ENCODE measurements at regions not wholly inside any gene's neighbourhood (a gene's known extent, or its start where the extent isn't known, plus 50 kb on each side); places are given as distances from the start of the nearest gene placed in this dataset.
"Not testable (repeated sequence)": the region's sequence is repeated elsewhere in the genome, so short reads cannot be mapped to it uniquely, and the experiment has no call there.

GRCh38 chr9:105118636-105119035, 125.8 kb upstream of the SLC44A1 start:
- Mint-ChIP-seq H3K27ac (ENCODE audit: unreplicated experiment) (no peak overlapping the region), H3K36me3 (ENCODE audit: low read depth, unreplicated experiment) (no peaks in the 10 kb centered on the region), H3K27me3 (ENCODE audit: unreplicated experiment) (no peaks in the 10 kb centered on the region), H3K4me1 (ENCODE audit: unreplicated experiment) (peaks cover 15% of the 10 kb centered on the region), H3K4me3 (ENCODE audit: unreplicated experiment) (no peak overlapping the region), H3K9me3 (ENCODE audit: unreplicated experiment) (no peaks in the 10 kb centered on the region)
- DNase-seq (ENCODE audit: low spot score): no peak
- TF ChIP-seq, protein P1, sequence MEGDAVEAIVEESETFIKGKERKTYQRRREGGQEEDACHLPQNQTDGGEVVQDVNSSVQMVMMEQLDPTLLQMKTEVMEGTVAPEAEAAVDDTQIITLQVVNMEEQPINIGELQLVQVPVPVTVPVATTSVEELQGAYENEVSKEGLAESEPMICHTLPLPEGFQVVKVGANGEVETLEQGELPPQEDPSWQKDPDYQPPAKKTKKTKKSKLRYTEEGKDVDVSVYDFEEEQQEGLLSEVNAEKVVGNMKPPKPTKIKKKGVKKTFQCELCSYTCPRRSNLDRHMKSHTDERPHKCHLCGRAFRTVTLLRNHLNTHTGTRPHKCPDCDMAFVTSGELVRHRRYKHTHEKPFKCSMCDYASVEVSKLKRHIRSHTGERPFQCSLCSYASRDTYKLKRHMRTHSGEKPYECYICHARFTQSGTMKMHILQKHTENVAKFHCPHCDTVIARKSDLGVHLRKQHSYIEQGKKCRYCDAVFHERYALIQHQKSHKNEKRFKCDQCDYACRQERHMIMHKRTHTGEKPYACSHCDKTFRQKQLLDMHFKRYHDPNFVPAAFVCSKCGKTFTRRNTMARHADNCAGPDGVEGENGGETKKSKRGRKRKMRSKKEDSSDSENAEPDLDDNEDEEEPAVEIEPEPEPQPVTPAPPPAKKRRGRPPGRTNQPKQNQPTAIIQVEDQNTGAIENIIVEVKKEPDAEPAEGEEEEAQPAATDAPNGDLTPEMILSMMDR (IDR thresholded peaks at IDR 0.05; ENCODE audit: unreplicated experiment): no peak

GRCh38 chr9:105119156-105119555, 125.3 kb upstream of the SLC44A1 start:
- no peak for DNase-seq (ENCODE audit: low spot score)
- H3K27ac Mint-ChIP-seq (ENCODE audit: unreplicated experiment): no peak overlapping the region
- no peak overlapping the region for H3K4me3 Mint-ChIP-seq (ENCODE audit: unreplicated experiment)
- no peaks in the 10 kb centered on the region for H3K27me3 Mint-ChIP-seq (ENCODE audit: unreplicated experiment)
- no peaks in the 10 kb centered on the region for H3K9me3 Mint-ChIP-seq (ENCODE audit: unreplicated experiment)
- H3K4me1 Mint-ChIP-seq (ENCODE audit: unreplicated experiment): peaks cover 12% of the 10 kb centered on the region
- TF ChIP-seq, protein P1 (IDR thresholded peaks at IDR 0.05; ENCODE audit: unreplicated experiment): no peak
- H3K36me3 Mint-ChIP-seq (ENCODE audit: low read depth, unreplicated experiment): no peaks in the 10 kb centered on the region

DNA sequence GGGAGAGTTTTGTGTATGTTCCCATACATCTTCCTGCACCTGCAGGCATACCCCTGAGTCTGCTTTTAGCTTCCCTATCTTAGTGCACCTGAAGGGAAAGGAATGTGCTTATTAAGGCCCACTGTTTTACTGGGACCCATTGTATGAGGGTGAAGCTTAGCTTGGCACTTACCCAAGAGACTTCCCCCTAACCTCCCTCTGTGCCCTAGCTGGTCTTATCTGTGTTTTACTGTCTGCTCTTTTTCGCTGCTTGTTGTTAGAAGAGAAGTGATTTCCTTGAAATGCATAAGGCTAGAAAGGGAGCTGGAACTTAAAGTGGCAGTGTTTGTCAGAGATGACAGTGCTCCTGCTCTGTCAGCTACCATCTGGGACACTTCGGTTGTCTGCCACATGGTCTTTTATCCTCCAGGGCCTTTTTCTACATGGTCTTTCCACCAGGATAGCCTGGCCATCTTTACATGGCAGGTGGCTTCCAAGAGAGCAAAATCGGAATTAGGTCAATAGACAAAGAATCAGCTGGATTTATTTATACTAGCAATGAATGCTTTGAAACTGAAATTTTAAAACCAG, 122.5 kb upstream of the SLC44A1 start:
- Mint-ChIP-seq H3K36me3 (ENCODE audit: low read depth, unreplicated experiment) (no peaks in the 10 kb centered on the region), H3K9me3 (ENCODE audit: unreplicated experiment) (no peaks in the 10 kb centered on the region), H3K4me1 (ENCODE audit: unreplicated experiment) (peaks cover 20% of the 10 kb centered on the region), H3K27ac (ENCODE audit: unreplicated experiment) (no peak overlapping the region), H3K4me3 (ENCODE audit: unreplicated experiment) (no peak overlapping the region), H3K27me3 (ENCODE audit: unreplicated experiment) (peaks cover 1% of the 10 kb centered on the region)
- DNase-seq (ENCODE audit: low spot score): no peak
- TF ChIP-seq, protein P1 (IDR thresholded peaks at IDR 0.05; ENCODE audit: unreplicated experiment): no peak

DNA sequence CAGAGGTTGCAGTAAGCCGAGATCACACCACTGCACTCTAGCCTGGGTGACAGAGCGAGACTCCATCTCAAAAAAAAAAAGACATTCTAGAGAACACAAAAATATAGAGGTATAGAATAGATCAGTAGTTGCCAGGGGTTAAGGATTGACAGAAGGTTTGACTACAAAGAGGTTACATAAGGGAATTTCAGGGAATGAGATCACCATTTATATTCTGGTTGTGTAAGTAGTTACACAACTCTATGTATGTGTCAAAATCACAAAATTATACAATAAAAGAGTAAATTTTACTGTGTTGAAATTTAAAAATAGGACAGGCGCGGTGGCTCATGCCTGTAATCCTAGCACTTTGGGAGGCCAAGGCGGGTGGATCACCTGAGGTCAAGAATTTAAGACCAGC, 119.9 kb upstream of the SLC44A1 start:
- H3K36me3 Mint-ChIP-seq (ENCODE audit: low read depth, unreplicated experiment); H3K27me3 Mint-ChIP-seq (ENCODE audit: unreplicated experiment); H3K27ac Mint-ChIP-seq (ENCODE audit: unreplicated experiment); DNase-seq (ENCODE audit: low spot score); H3K4me3 Mint-ChIP-seq (ENCODE audit: unreplicated experiment); H3K9me3 Mint-ChIP-seq (ENCODE audit: unreplicated experiment): not testable (repeated sequence)
- H3K4me1 Mint-ChIP-seq (ENCODE audit: unreplicated experiment): peaks cover 42% of the 10 kb centered on the region

DNA sequence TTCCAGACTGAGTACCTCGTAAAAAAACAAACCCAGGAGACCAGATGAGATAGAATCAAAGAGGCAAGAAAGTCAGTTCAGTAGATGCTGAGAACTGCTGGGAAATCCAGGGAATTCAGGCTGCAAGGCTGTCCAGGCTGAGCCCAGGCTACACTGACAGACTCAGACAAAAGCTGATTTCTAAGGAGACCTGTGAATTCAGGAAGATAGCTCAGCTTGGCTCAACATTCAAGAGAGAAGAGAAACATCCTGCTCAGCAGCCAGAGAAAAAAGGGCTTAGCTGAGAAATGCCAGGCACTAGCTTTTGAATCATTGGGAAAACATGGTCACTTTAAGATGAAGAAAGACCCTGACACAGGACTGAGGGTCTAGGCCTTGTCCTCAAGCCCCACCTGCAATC, 118.2 kb upstream of the SLC44A1 start:
- peak; percentile 9 for DNase-seq (ENCODE audit: low spot score)
- Mint-ChIP-seq H3K9me3 (ENCODE audit: unreplicated experiment) (no peaks in the 10 kb centered on the region), H3K36me3 (ENCODE audit: low read depth, unreplicated experiment) (peaks cover 6% of the 10 kb centered on the region), H3K27me3 (ENCODE audit: unreplicated experiment) (peaks cover 12% of the 10 kb centered on the region), H3K4me3 (ENCODE audit: unreplicated experiment) (no peak overlapping the region), H3K4me1 (ENCODE audit: unreplicated experiment) (peaks cover 50% of the 10 kb centered on the region), H3K27ac (ENCODE audit: unreplicated experiment) (peak overlapping the region; percentile 94)
- TF ChIP-seq, protein P1 (IDR thresholded peaks at IDR 0.05; ENCODE audit: unreplicated experiment): no peak
